NCI-H2107 treated with DMSO at 0.1 percent for 48 hours (cell line): ENCODE measurements at regions not wholly inside any gene's neighbourhood (a gene's known extent, or its start where the extent isn't known, plus 50 kb on each side); places are given as distances from the start of the nearest gene placed in this dataset.
"Not testable (repeated sequence)": the region's sequence is repeated elsewhere in the genome, so short reads cannot be mapped to it uniquely, and the experiment has no call there.

Experiments
- DNase-seq: peaks from one replicate; lab custom pipeline; 2025; ENCODE audit not compliant: unreplicated experiment; lab: John Stamatoyannopoulos, UW

DNA sequence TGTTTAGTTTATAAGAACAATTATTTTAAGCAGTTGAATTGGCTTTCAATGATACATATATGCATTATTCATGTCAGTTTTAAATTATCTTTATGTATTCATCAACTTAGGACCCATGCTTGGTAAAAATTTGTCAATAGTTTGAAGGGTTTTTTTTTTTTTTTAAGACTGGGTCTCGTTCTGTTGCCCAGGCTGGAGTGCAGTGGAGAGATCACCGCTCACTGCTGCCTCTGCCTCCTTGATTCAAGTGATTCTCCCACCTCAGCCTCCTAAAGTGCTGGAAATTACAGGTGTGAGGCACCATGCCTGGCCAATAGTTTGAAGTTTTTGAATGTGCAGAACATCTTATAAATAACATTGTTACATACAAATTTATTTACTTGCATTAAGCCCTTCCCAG is 1671.0 kb upstream of the B3GALT2 start:
- DNase-seq: no peak

DNA sequence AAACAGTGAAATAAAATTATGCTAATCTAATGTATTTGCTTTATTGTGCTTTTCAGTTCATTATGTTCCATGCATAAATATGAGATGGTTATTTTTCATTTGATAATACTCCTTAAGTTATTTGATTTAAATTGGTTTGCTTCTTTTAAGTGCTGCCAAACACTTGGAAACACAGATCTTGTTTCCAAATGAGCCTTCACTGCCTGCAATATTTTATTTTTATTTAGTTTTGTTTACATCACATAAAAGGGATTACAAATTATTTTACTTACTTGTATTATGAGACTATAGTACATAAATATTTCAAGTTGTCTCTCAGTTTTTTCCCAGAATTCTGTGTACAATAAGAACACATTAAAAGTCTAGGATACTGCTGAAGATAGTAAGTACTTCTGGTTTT is 1662.4 kb upstream of the B3GALT2 start:
- DNase-seq: no peak

DNA sequence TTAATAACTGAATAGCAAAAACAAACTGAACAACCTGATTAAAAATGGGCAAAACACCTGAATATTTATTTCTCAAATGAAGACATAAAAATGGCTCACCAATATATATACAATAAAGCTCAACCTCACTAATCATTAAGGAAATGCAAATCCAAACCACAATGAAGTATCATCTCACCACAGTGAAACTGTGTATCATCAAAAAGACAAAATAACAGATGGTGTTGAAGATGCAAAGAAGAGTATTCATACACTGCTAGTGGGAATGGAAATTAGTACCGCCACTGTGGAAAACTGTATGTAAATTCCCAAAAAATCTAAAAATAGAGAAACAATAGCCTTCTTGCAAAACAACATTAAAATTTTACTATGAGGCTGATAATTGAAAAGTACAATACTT is 1660.1 kb upstream of the B3GALT2 start:
- DNase-seq: no peak

DNA sequence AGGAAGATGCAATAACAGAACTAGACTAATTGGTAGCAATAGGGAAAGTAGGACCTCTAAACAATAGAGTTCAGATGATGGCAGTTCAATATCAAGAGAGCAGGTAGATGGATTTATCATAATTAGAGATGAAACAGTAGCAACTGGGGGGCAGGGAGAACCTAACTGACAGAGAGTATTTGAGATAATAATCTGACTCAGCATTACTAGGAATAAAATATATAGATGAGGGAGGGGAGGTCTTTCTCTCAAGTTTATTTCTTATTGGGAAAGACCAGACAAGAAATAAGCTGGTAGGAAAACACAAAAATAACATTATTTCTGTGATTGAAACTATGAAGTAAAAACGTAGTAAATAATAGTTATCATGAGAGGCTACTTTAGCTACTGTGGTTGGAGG is 1656.7 kb upstream of the B3GALT2 start:
- DNase-seq: no peak

DNA sequence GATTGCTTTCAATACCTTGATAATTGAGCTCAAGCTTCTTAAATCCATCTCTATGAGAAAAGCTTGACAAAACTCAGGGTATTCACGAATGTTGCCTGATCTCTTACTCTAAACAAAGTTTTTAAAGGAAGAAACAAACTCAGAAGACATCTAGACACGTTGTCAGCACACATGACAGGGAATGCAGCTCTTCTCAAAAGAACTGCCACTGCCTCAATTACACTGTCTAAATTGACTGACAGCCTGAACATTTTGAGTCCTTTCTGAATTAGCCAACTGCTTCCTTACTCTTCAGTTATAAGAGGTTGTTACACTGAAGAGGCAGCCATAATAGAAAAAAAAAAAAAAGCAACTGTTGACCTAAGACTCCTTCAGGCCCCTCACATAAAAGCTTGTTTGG is 1646.7 kb upstream of the B3GALT2 start:
- DNase-seq: no peak

DNA sequence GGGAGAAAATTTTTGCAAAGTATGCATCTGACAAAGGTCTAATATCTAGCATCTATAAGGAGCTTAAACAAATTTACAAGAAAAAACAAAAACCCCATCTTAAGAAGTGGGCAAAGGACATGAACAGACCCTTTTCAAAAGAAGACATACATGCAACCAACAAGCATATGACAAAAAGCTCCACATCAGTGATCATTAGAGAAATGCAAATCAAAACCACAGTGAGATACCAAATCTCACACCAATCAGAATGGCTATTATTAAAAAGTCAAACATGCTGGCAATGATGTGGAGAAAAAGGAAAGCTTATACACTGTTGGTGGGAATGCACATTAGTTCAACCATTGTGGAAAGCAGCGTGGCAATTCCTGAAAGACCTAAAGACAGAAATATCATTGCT is 1645.2 kb upstream of the B3GALT2 start:
- not testable (repeated sequence) for DNase-seq

DNA sequence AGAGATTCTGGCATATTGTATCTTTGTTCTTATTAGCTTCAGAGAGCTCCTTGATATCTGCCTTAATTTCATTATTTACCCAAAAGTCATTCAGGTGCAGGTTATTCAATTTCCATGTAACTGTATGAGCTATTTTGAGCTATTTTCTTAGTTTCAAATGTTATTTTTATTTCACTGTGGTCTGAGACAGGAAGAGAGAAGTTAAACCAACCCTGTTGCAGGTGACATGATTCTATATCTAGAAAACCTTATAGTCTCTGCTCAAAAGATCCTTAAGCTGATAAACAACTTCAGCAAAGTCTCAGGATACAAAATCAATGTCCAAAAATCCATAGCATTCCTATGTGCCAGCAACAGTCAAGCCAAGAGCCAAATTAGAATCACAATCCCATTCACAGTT is 1644.0 kb upstream of the B3GALT2 start:
- no peak for DNase-seq

DNA sequence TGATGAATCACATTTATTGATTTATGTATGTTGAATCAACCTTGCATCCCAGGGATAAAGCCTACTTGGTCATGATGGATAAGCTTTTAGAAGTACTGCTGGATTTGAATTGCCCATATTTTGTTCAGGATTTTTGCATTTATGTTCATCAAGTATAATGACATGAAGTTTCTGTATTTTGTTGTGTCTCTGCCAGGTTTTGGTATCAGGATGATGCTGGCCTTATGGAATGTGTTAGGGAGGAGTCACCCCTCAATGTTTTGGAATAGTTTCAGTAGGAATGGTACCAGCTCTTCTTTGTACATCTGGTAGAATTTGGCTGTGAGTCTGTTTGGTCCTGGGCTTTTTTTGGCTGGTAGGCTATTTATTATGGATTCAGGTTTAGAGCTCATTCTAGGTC is 1643.1 kb upstream of the B3GALT2 start:
- no peak for DNase-seq

DNA sequence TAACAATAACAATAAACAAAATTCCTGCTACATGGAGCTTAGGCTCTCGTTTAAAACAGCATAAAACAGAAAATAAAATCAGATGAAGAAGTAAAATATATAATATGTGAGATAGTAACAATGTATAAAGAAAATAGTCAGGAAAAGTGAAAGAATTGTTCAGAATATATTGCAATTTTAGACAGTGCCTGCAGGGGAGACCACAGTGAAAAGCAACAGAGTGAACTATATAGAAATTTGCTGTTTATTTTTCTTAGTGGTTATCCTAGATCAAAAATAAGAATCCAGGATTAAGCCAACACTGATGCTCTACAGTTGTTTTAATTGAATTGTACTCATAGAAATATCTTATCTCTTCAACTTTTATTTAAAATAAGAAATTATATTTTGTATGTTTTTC is 1639.0 kb upstream of the B3GALT2 start:
- no peak for DNase-seq

DNA sequence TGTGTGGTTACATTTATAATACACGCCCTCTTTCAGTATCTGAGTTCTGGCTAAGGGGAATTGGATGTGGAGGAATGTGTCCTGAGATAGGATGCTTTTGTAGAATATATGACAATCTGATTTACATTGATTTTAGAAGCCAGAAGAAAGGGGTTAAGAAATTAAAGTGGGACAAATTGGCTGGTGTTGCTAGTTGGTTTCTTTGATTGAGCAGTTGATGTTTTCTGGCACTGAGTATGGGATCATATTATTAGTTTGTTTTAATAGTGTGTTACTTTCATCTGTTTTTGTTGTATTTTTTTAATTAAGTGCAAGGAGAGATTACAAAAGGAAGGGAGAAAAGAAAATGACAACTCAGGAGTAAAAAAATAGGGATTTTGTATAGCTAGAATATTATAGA is 1634.7 kb upstream of the B3GALT2 start:
- DNase-seq: no peak

DNA sequence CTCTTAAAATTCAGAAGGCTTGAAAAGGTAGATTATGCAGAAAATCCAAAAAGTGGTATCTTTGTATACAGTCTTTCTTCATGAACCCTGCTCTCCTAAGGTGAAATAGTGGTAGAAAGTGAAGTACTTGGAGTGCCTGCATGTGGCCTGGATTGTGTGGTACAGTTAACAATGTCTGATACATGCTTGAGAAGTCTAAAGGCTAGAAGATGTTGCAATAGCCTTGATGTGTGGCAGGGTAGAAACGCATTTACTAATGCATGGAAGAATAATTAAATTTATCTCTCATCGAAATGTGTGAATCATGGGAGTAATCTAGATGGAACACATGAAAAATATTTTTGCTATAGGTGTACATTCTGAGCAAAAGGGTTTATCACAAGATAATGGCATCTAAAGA is 1632.3 kb upstream of the B3GALT2 start:
- DNase-seq: no peak

DNA sequence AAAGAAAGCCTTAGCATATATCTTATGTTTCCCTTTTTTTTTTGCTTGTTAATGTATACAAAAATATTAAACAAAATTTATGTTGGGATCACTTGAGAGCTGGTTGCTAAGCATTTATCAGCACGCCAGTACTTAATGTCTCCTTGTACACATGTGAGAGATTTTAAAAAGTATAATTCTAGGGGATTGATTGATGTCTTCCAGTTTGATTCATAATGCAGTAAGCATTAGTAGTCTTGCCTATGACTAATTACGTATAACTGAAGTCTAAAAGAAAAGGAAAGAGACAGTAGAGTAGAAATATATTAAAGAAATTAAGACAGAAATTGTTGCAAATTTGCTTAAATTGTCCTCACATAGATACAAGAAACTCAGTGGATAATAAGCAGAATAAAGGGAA is 1630.4 kb upstream of the B3GALT2 start:
- no peak for DNase-seq

DNA sequence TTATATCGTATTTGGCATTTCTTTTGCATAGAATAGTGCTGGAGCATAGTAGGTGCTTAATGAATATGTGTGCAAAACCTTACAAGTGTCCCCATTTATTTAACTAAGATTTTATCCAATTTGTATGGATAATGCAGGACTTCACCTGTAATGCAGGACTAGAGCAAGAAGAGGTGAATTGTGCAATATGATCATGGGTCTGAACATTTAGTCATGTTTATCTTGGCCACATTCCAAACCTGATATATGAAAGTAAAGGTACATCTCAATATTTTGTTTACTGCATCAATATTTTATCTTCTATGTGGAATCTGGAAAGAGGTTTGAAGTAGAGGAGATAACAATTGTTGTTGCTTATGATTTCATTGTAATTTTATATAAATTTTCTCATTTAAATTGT is 1626.7 kb upstream of the B3GALT2 start:
- DNase-seq: no peak

DNA sequence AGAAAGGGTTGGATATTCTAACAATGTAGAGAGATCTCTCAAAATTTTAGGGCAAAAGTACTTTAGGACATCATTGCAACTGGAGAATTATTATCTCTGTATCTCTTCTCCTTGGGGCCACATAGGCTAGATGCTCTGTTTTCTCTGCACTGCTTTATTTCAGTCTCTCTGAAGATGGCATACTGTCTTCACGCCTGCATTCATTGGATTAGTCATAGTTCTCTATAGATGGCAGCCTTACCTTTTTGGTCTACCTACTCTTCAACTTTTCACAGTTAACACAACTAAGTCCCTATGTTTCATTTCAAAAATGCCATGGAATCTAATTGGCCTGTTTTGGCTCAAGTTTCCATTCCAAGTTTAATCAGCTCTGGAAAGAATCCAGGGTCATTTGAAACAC is 1623.3 kb upstream of the B3GALT2 start:
- DNase-seq: no peak

DNA sequence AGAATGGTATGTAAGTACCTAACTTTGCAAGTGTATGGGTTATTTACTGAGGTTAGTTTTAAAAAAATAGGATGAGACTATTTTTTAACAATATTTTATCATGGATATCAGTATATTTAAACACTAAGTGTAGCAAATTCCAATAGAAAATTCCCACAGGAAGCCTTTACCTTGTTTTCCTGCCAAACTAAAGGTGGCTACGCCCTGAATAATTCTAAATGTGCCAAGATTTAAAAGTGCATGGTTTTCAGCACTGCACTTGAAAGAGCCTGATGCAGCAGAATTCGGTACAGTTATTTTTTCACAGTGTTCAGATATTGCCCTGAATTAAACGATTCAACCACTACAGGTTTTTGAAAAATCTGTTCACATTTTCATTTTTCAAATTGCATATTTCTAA is 1622.8 kb upstream of the B3GALT2 start:
- no peak for DNase-seq

DNA sequence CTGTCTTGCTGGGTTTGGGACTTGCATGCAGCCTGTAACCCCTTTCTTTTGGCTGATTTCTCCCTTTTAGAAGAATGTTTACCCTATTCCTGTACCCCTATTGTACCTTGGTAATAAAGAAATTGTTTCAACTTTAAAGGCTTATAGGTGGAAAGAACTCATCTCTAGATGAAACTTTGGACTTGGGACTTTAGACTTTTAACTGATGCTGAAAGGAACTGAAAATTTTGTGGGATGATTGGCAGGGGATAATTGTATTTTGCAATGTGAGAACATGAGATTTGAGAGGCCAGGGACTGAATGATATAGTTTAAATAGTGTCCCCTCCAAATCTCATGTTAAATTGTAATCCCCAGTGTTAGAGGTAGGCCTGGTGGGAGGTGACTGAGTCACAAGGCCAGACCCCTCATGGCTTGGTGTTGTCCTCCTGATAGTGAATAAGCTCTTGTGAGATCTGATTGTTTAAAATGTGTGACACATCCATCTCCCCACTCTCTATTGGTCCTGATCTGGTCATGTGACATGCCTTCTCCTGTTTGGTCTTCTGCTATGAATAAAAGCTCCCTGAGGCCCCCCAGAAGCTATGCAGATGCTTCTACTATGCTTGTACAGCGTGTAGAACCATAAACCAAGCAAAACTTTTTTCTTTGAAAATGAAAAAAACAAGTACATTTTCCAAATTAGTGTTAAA is 1621.3 kb upstream of the B3GALT2 start:
- no peak for DNase-seq

DNA sequence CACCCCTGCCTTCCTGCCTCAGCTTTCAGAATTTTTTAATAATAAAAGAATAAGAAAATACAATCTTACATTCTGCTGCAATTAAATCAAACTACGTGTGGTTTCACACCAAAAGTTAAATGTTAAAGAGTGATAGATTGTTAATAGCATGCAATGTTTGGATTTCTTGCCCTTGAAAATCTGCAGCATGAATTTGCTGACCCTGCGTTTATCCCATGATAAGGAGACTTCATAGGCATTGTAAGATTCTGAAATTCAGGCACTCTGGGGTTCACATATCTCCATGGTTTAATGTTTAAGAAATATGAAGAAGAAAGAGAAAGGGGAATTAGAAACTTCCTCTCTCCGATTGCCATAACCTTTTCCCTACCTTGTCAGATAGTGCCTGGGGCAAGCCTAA is 1616.2 kb upstream of the B3GALT2 start:
- DNase-seq: no peak

DNA sequence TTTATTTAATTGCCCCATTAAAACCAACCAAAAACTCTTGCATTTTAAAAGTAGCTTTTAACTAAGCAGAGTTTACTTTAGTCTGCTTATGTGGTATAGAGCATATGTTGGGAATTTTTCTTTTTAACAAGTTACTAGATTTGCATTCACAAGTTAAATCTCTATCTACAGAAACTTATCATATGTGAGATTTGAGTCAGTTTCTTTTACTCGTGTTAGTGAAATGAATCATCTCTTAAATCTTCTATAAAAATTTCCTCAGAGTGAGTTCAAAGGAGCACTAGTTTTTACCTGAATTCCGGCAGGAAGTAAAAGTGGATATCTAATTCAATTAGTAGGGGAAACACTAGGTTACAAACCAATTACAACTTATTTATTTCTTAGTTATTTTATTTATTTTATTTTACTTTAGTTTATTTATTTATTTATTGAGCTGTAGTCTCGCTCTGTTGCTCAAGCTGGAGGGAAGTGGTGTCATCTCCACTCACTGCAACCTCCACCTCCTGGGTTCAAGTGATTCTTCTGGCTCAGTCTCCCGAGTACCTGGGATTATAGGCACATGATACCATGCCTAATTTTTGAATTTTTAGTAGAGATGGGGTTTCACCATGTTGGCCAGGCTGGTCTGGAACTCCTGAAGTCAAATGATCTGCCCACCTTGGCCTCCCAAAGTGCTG is 1609.6 kb upstream of the B3GALT2 start:
- DNase-seq: no peak

DNA sequence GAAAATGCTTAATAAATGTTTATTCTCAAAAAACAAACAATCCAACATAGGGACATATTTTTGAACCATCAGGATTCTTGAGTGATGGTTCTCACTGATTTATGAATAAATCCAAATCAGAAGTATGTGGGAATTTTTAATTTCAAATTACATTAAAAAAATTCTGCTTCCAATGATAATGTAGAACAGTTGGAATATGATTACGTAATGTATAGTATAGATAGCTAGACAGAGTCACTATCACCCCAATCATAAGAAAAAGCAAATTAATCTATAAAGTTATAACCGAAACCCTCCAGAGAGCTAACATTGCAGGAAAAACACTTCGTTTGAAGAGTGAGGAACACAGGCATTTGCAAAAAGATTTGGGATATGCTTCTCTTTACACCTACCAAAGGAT is 1600.6 kb upstream of the B3GALT2 start:
- DNase-seq: no peak

DNA sequence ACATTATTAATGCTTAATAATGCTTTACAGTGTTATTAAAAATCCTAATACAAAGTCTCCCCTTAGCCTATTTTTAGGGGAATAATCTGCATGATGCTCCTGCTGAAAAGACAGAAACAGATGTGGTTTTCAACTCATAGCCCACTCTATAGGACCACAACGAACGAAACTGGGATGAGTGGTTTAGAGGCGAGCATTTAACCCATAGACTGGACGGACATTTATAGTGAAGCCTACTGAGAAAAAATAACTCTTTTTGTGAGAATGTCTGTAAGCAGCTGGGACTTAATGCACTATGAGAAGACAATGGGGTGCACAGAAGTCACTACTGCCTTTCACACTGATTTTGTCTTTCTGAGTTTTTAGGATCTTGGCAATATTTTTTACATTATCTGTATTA is 1599.6 kb upstream of the B3GALT2 start:
- no peak for DNase-seq

DNA sequence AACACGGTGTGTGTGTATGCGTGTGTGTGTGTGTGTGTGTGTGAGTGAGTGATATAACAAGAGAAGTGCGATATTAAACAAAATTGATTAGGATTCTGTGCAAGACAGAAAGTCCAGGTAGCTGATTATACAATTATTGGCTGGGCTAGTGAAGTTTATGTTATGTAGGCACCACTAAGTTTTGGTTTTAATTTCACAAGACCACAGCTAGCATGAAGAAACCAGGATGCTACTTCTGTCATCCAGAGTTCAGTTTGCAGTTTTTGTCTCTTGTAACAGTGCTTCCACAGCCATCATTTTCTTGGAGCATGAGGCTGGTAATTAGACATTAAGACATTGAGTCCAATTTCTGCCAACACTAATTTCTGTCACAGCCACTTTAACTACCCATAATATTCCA is 1590.2 kb upstream of the B3GALT2 start:
- no peak for DNase-seq

DNA sequence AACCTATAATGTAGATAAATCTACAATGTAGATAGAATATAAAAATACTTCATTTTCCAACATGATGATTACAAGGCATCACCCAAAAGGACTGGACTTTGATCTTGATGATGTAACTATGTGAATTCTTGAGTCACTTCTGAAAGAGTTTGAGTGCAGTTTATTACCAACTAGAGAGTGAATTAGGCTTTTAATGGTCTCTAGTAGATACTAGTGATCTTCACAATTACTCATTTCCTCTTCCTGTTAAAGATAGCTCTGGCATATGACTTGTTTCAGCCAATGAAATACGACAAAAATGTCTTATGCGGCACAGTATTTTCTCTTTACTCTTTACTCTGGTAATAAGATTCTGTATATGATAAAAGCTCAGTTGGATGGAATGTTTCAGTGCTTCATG is 1588.1 kb upstream of the B3GALT2 start:
- no peak for DNase-seq
